HUES64 (cell line): ENCODE measurements at regions not wholly inside any gene's neighbourhood (a gene's known extent, or its start where the extent isn't known, plus 50 kb on each side); places are given as distances from the start of the nearest gene placed in this dataset.
A peak's percentile ranks its signal among the peaks of the same experiment; 100 is the strongest.

Source experiments
- H3K27ac ChIP-seq: 2 replicates; pipeline ENCODE4 v1.7.0; 2013; ENCODE audit warnings: low read depth, low read length, inconsistent platforms
- H3K27me3 ChIP-seq: 2 replicates; pipeline ENCODE4 v1.6.1; 2013; ENCODE audit warnings: mild to moderate bottlenecking, low read length; ENCODE audit not compliant: insufficient read depth
- H3K36me3 ChIP-seq: 2 replicates; pipeline ENCODE4 v1.6.1; 2013; ENCODE audit warnings: mild to moderate bottlenecking, low read length; ENCODE audit not compliant: insufficient read depth
- H3K4me1 ChIP-seq: 2 replicates; pipeline ENCODE4 v1.6.1; 2013; ENCODE audit warnings: mild to moderate bottlenecking, low read length, moderate library complexity; ENCODE audit not compliant: insufficient read depth
- H3K4me3 ChIP-seq: 2 replicates; pipeline ENCODE4 v1.5.1; 2013; ENCODE audit warnings: mild to moderate bottlenecking, low read length, moderate library complexity
- H3K9ac ChIP-seq: 2 replicates; pipeline ENCODE4 v1.6.1; 2013; ENCODE audit warnings: mild to moderate bottlenecking, low read depth, low read length
- H3K9me3 ChIP-seq: 2 replicates; pipeline ENCODE4 v1.6.1; 2013; ENCODE audit warnings: low read depth, low read length; ENCODE audit not compliant: insufficient read depth
- WGBS: fragments of 150-250, 120-280 bp; methylation state at CpG from one replicate; pipeline ENCODE4 v1.1.7; 2013; ENCODE audit warnings: missing lambda C conversion rate; 5-methylcytosine and 5-hydroxymethylcytosine counted together

GRCh38 chr4:14513471-14513870 lies 488.8 kb upstream of the CPEB2 start:
- no peak overlapping the region for H3K4me3 ChIP-seq
- no peaks in the 10 kb centered on the region for H3K4me1 ChIP-seq
- H3K27me3 ChIP-seq, result no peaks in the 10 kb centered on the region
- 94% methylated on average over 4 of the region's 4 CpGs for WGBS
- H3K36me3 ChIP-seq, result no peaks in the 10 kb centered on the region
- no peak overlapping the region for H3K9ac ChIP-seq
- no peaks in the 10 kb centered on the region for H3K9me3 ChIP-seq
- no peak overlapping the region for H3K27ac ChIP-seq

- H3K9me3 ChIP-seq, result no peaks in the 10 kb centered on the region
- H3K9ac ChIP-seq, result no peak overlapping the region
- no peaks in the 10 kb centered on the region for H3K36me3 ChIP-seq
- H3K4me1 ChIP-seq, result no peaks in the 10 kb centered on the region
- WGBS, result 100% methylated on average over 2 of the region's 2 CpGs
- no peak overlapping the region for H3K27ac ChIP-seq
- no peak overlapping the region for H3K4me3 ChIP-seq
- no peaks in the 10 kb centered on the region for H3K27me3 ChIP-seq
Measured at GRCh38 chr4:14515556-14515955, 486.7 kb upstream of the CPEB2 start.

- H3K36me3 ChIP-seq, result no peaks in the 10 kb centered on the region
- H3K4me1 ChIP-seq, result no peaks in the 10 kb centered on the region
- 0 out of 2 replicates have a peak, but pooled peaks cover 5% of the 10 kb centered on the region for H3K9me3 ChIP-seq
- H3K27ac ChIP-seq, result no peak overlapping the region
- no peaks in the 10 kb centered on the region for H3K27me3 ChIP-seq
- no peak overlapping the region for H3K4me3 ChIP-seq
- 88% methylated on average over 2 of the region's 2 CpGs for WGBS
- H3K9ac ChIP-seq, result no peak overlapping the region
Measured at GRCh38 chr4:14518136-14518535, 484.1 kb upstream of the CPEB2 start.

GRCh38 chr4:14520171-14520570 lies 482.1 kb upstream of the CPEB2 start:
- H3K9ac ChIP-seq, result no peak overlapping the region
- no peak overlapping the region for H3K4me3 ChIP-seq
- H3K27ac ChIP-seq, result no peak overlapping the region
- no peaks in the 10 kb centered on the region for H3K27me3 ChIP-seq
- WGBS, result 90% methylated on average over 1 of the region's 1 CpG
- no peaks in the 10 kb centered on the region for H3K4me1 ChIP-seq
- 0 out of 2 replicates have a peak, but pooled peaks cover 5% of the 10 kb centered on the region for H3K9me3 ChIP-seq
- H3K36me3 ChIP-seq, result no peaks in the 10 kb centered on the region

- Histone ChIP-seq H3K36me3 (no peaks in the 10 kb centered on the region), H3K4me3 (no peak overlapping the region), H3K9ac (no peak overlapping the region), H3K4me1 (peaks cover 9% of the 10 kb centered on the region), H3K27ac (no peak overlapping the region), H3K27me3 (no peaks in the 10 kb centered on the region), H3K9me3 (0 out of 2 replicates have a peak, but pooled peaks cover 5% of the 10 kb centered on the region)
- WGBS, result 72% methylated on average over 1 of the region's 1 CpG
Measured at GRCh38 chr4:14524276-14524675, 478.0 kb upstream of the CPEB2 start.

- no peak overlapping the region for H3K9ac ChIP-seq
Measured at GRCh38 chr4:14528918-14529317, 473.4 kb upstream of the CPEB2 start.

GRCh38 chr4:14529653-14530052 lies 472.6 kb upstream of the CPEB2 start:
- no peak overlapping the region for H3K4me3 ChIP-seq
- WGBS, result 18% methylated on average over 3 of the region's 4 CpGs
- no peak overlapping the region for H3K9ac ChIP-seq
- H3K36me3 ChIP-seq, result no peaks in the 10 kb centered on the region
- H3K27ac ChIP-seq, result peak overlapping the region; percentile 54; the same call in 1 of the 2 replicates
- H3K4me1 ChIP-seq, result peaks cover 20% of the 10 kb centered on the region
- no peaks in the 10 kb centered on the region for H3K27me3 ChIP-seq
- no peaks in the 10 kb centered on the region for H3K9me3 ChIP-seq

More at GRCh38 chr4:14528918-14529317, 473.4 kb upstream of the CPEB2 start:
- H3K36me3 ChIP-seq, result no peaks in the 10 kb centered on the region
- H3K27ac ChIP-seq, result no peak overlapping the region; the same call in 1 of the 2 replicates
- no peaks in the 10 kb centered on the region for H3K9me3 ChIP-seq
- H3K4me3 ChIP-seq, result no peak overlapping the region
- H3K4me1 ChIP-seq, result peaks cover 20% of the 10 kb centered on the region
- WGBS, result 87% methylated on average over 2 of the region's 2 CpGs
- H3K27me3 ChIP-seq, result no peaks in the 10 kb centered on the region

GRCh38 chr4:14532436-14532835 lies 469.8 kb upstream of the CPEB2 start:
- peaks cover 20% of the 10 kb centered on the region for H3K4me1 ChIP-seq
- no peak overlapping the region for H3K4me3 ChIP-seq
- H3K27me3 ChIP-seq, result no peaks in the 10 kb centered on the region
- H3K9me3 ChIP-seq, result no peaks in the 10 kb centered on the region
- H3K36me3 ChIP-seq, result no peaks in the 10 kb centered on the region
- H3K9ac ChIP-seq, result no peak overlapping the region
- no peak overlapping the region for H3K27ac ChIP-seq

- no peaks in the 10 kb centered on the region for H3K9me3 ChIP-seq
- H3K27ac ChIP-seq, result no peak overlapping the region
- H3K4me1 ChIP-seq, result no peaks in the 10 kb centered on the region
- 71% methylated on average over 2 of the region's 2 CpGs for WGBS
- no peaks in the 10 kb centered on the region for H3K27me3 ChIP-seq
- H3K4me3 ChIP-seq, result no peak overlapping the region
- no peak overlapping the region for H3K9ac ChIP-seq
- H3K36me3 ChIP-seq, result no peaks in the 10 kb centered on the region
Measured at GRCh38 chr4:14539246-14539645, 463.0 kb upstream of the CPEB2 start.

- Histone ChIP-seq H3K9me3 (no peaks in the 10 kb centered on the region), H3K9ac (no peak overlapping the region), H3K27ac (no peak overlapping the region), H3K27me3 (no peaks in the 10 kb centered on the region), H3K36me3 (no peaks in the 10 kb centered on the region), H3K4me1 (no peaks in the 10 kb centered on the region), H3K4me3 (no peak overlapping the region)
- WGBS, result 100% methylated on average over 2 of the region's 5 CpGs
Measured at GRCh38 chr4:14545163-14545562, 457.1 kb upstream of the CPEB2 start.

GRCh38 chr4:14545807-14546206 lies 456.5 kb upstream of the CPEB2 start:
- H3K27me3 ChIP-seq, result no peaks in the 10 kb centered on the region
- no peak overlapping the region for H3K27ac ChIP-seq
- H3K9me3 ChIP-seq, result no peaks in the 10 kb centered on the region
- H3K36me3 ChIP-seq, result no peaks in the 10 kb centered on the region
- 92% methylated on average over 3 of the region's 4 CpGs for WGBS
- no peaks in the 10 kb centered on the region for H3K4me1 ChIP-seq
- H3K4me3 ChIP-seq, result no peak overlapping the region
- H3K9ac ChIP-seq, result no peak overlapping the region

GRCh38 chr4:14552119-14552518 lies 450.2 kb upstream of the CPEB2 start:
- H3K36me3 ChIP-seq, result no peaks in the 10 kb centered on the region
- no peaks in the 10 kb centered on the region for H3K9me3 ChIP-seq
- H3K9ac ChIP-seq, result no peak overlapping the region
- H3K27me3 ChIP-seq, result no peaks in the 10 kb centered on the region
- no peaks in the 10 kb centered on the region for H3K4me1 ChIP-seq
- H3K4me3 ChIP-seq, result no peak overlapping the region
- H3K27ac ChIP-seq, result no peak overlapping the region
- 98% methylated on average over 6 of the region's 6 CpGs for WGBS
